ENCODE measurements at regions not wholly inside any gene's neighbourhood (a gene's known extent, or its start where the extent isn't known, plus 50 kb on each side); places are given as distances from the start of the nearest gene placed in this dataset.

- TF ChIP-seq CTCF (conservative IDR thresholded peaks at IDR 0.05) (no peak), ZFX (IDR thresholded peaks at IDR 0.05) (no peak)
Observed at GRCh38 chr5:88536146-88536545, 267.5 kb upstream of the TMEM161B start.
